ENCODE measurements at regions not wholly inside any gene's neighbourhood (a gene's known extent, or its start where the extent isn't known, plus 50 kb on each side); places are given as distances from the start of the nearest gene placed in this dataset.

DNA sequence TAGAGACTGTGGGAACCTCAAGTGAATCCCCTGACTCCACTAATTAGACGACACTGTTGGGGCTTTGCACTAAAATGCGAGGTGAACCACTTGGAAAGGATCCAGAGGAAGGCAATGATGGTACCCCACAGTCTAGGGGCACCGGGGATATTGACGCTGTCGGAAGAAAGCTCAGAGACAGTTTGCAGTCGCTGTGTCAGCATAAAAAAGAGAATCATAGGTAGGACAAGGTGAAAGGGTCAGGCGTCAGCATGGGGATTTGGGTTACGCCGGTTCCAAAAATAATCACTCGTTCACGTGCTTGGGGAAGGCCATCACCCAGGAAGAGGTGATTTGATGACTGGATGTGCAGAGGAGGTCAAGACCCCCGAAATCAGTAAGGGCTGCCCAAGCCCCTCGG, 598.0 kb upstream of the NOX3 start:
- H3K4me3 ChIP-seq (ENCODE audit: severe bottlenecking): no peak overlapping the region
- TF ChIP-seq, protein P1, sequence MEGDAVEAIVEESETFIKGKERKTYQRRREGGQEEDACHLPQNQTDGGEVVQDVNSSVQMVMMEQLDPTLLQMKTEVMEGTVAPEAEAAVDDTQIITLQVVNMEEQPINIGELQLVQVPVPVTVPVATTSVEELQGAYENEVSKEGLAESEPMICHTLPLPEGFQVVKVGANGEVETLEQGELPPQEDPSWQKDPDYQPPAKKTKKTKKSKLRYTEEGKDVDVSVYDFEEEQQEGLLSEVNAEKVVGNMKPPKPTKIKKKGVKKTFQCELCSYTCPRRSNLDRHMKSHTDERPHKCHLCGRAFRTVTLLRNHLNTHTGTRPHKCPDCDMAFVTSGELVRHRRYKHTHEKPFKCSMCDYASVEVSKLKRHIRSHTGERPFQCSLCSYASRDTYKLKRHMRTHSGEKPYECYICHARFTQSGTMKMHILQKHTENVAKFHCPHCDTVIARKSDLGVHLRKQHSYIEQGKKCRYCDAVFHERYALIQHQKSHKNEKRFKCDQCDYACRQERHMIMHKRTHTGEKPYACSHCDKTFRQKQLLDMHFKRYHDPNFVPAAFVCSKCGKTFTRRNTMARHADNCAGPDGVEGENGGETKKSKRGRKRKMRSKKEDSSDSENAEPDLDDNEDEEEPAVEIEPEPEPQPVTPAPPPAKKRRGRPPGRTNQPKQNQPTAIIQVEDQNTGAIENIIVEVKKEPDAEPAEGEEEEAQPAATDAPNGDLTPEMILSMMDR (IDR thresholded peaks at IDR 0.05; ENCODE audit: poor library complexity, severe bottlenecking): no peak
- no peaks in the 10 kb centered on the region for H3K36me3 ChIP-seq (ENCODE audit: low read depth)
- ATAC-seq (ENCODE audit: low read depth) (no peak), DNase-seq (ENCODE audit: low spot score) (no peak)
- no peaks in the 10 kb centered on the region for H3K9me3 ChIP-seq (ENCODE audit: severe bottlenecking)
- H3K4me1 ChIP-seq (ENCODE audit: insufficient read depth, poor library complexity, severe bottlenecking): peaks cover 3% of the 10 kb centered on the region
- H3K27ac ChIP-seq (ENCODE audit: poor library complexity, severe bottlenecking): no peak overlapping the region
- H3K27me3 ChIP-seq (ENCODE audit: insufficient read depth, poor library complexity, severe bottlenecking): no peaks in the 10 kb centered on the region

DNA sequence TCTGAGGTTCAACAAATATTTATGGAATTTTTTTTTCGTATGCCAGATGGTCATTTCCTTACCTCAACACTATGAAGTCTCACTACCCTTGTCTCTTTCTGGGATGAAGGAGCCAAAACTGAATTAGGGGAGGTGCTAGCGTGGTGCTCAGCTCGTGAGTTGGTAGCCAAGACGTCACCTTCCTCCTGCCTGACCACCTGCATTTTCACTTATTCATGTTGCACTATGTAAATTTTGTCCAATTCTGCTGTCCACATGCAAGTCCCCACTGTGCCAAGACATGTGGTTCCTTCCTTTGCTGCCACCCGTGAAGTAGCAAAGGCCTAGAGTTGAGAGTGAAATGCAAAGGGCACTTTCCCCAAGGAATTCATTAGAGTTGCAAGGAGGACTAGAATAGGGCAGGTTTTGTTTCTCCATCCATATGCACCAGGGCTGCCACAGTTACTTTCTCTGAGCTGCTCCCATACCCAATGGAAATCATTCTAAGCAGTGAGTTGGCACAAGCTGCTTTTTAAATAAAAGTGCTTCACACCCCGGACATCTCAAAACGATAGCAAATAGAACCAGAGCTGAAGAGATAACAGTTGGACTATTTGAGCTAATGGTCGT, 591.3 kb upstream of the NOX3 start:
- Histone ChIP-seq H3K27ac (ENCODE audit: poor library complexity, severe bottlenecking) (no peak overlapping the region), H3K36me3 (ENCODE audit: low read depth) (no peaks in the 10 kb centered on the region), H3K4me3 (ENCODE audit: severe bottlenecking) (no peak overlapping the region), H3K27me3 (ENCODE audit: insufficient read depth, poor library complexity, severe bottlenecking) (no peaks in the 10 kb centered on the region), H3K9me3 (ENCODE audit: severe bottlenecking) (no peaks in the 10 kb centered on the region), H3K4me1 (ENCODE audit: insufficient read depth, poor library complexity, severe bottlenecking) (peaks cover 3% of the 10 kb centered on the region)
- no peak for DNase-seq (ENCODE audit: low spot score)
- TF ChIP-seq, protein P1 (IDR thresholded peaks at IDR 0.05; ENCODE audit: poor library complexity, severe bottlenecking): no peak
- no peak for ATAC-seq (ENCODE audit: low read depth)

DNA sequence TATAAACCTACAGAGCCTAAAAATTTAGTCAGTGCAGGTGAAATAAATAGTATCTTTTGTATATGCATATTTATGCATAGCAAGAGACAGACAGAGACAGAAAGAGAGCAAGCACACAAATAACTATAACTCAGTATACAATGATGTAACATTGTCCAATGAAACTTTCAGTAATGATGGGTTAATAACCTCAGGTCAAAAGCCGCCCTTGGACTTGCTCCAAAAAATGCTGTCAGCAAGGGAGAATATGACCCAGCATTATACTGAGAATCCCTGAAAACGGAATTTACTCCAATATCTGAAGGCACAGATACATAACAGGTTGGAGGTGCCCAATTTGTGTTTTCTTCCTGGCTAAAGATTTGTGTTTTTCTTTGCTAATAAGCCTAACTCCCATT, 590.6 kb upstream of the NOX3 start:
- no peak for DNase-seq (ENCODE audit: low spot score)
- no peaks in the 10 kb centered on the region for H3K27me3 ChIP-seq (ENCODE audit: insufficient read depth, poor library complexity, severe bottlenecking)
- H3K4me1 ChIP-seq (ENCODE audit: insufficient read depth, poor library complexity, severe bottlenecking): peaks cover 1% of the 10 kb centered on the region
- no peaks in the 10 kb centered on the region for H3K9me3 ChIP-seq (ENCODE audit: severe bottlenecking)
- TF ChIP-seq, protein P1 (IDR thresholded peaks at IDR 0.05; ENCODE audit: poor library complexity, severe bottlenecking): no peak
- no peak for ATAC-seq (ENCODE audit: low read depth)
- H3K36me3 ChIP-seq (ENCODE audit: low read depth): no peaks in the 10 kb centered on the region
- no peak overlapping the region for H3K4me3 ChIP-seq (ENCODE audit: severe bottlenecking)
- no peak overlapping the region for H3K27ac ChIP-seq (ENCODE audit: poor library complexity, severe bottlenecking)

DNA sequence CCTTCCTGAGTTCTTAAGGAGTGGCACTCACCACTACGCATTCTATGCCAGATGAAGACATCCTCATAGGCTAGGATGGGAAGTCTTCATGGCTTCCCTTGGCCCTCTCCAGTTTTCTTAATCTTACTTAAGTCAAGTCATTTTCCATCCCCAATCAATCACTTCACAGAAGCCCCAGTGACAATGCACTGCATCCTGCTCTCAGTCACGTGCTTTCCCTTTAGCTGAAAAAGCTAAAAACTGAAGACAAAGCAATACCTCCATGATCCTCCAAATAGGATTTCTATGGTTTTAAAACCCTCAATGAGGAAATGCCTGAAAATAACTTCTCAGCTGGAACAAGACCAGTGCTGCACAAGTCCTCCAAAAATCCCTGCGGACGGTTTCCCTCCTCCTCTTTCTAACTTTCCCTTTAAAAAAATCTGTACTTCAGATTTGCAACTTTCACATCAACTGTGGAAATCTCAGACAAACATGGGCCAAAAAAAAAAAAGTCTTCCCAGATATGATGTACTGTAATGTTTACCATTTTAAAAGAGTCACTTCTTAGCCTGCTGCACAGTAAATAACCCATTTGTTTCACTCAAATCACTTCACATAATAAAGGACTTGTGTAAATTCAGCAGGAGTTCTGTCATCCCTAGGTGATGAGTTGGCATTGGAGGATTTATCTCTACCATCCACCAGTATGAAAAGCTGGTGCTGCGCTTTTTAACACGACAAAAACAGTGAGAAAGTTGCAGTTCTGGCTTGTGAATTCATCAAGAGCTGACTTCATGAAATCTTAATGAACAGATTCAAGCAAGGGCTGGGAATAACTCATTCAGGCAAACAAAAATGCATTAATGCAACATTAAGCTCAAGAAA, 590.0 kb upstream of the NOX3 start:
- Histone ChIP-seq H3K27ac (ENCODE audit: poor library complexity, severe bottlenecking) (no peak overlapping the region), H3K4me1 (ENCODE audit: insufficient read depth, poor library complexity, severe bottlenecking) (no peaks in the 10 kb centered on the region), H3K27me3 (ENCODE audit: insufficient read depth, poor library complexity, severe bottlenecking) (no peaks in the 10 kb centered on the region), H3K4me3 (ENCODE audit: severe bottlenecking) (no peak overlapping the region), H3K9me3 (ENCODE audit: severe bottlenecking) (no peaks in the 10 kb centered on the region), H3K36me3 (ENCODE audit: low read depth) (no peaks in the 10 kb centered on the region)
- ATAC-seq (ENCODE audit: low read depth): no peak
- no peak for DNase-seq (ENCODE audit: low spot score)
- TF ChIP-seq, protein P1 (IDR thresholded peaks at IDR 0.05; ENCODE audit: poor library complexity, severe bottlenecking): no peak

DNA sequence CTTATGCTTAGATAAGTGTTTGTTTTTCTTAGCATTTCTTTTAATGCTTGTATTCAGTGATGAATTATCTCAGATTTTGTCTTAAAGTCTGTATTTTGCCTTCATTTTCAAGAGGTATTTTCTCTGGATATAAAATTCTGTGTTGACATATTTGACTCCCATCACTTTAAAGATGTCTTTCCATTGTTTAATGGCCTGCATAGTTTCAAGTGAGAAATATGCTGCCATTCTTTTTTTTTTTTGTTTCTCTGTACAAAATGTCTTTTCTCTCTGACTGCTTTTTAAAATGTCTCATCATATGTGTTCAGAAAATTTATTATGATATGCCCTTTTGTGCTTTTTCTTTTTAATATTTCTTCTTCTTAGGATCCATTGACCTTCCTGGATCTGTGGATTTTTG, 578.0 kb upstream of the NOX3 start:
- Histone ChIP-seq H3K4me1 (ENCODE audit: insufficient read depth, poor library complexity, severe bottlenecking) (no peaks in the 10 kb centered on the region), H3K4me3 (ENCODE audit: severe bottlenecking) (no peak overlapping the region), H3K27me3 (ENCODE audit: insufficient read depth, poor library complexity, severe bottlenecking) (no peaks in the 10 kb centered on the region), H3K27ac (ENCODE audit: poor library complexity, severe bottlenecking) (no peak overlapping the region), H3K36me3 (ENCODE audit: low read depth) (no peaks in the 10 kb centered on the region), H3K9me3 (ENCODE audit: severe bottlenecking) (peaks cover 2% of the 10 kb centered on the region)
- TF ChIP-seq, protein P1 (IDR thresholded peaks at IDR 0.05; ENCODE audit: poor library complexity, severe bottlenecking): no peak
- ATAC-seq (ENCODE audit: low read depth) (no peak), DNase-seq (ENCODE audit: low spot score) (no peak)

All from RWPE2 (cell line).